SK-N-SH (cell line): ENCODE measurements at regions not wholly inside any gene's neighbourhood (a gene's known extent, or its start where the extent isn't known, plus 50 kb on each side); places are given as distances from the start of the nearest gene placed in this dataset.

Source experiments
- CTCF ChIA-PET: fragments of 300-600, 350-600 bp; formaldehyde crosslinking; extraction: SDS; loops from one replicate; lab custom pipeline; 2021; lab: Yijun Ruan, JAX
- POLR2A ChIA-PET: fragments of 350-600 bp; sonication (Branson Sonifier 250); formaldehyde crosslinking; extraction: SDS; loops from one replicate; lab custom pipeline; 2020; ENCODE audit warnings: antibody characterized with exemption, inconsistent platforms; lab: Yijun Ruan, JAX
- DNase-seq: peaks from one replicate; pipeline ENCODE4 v3.0.0; 2012
- H2AFZ ChIP-seq: fragments of 200-600 bp; sonication (generic); 2 replicates; pipeline ENCODE4 v1.8.1; 2016; ENCODE audit warnings: antibody characterized with exemption, mild to moderate bottlenecking, low read depth
- H3F3A ChIP-seq: fragments of 200-600 bp; sonication (generic); replicated peaks from 2 replicates; pipeline ENCODE3; 2016; ENCODE audit warnings: antibody characterized with exemption, mild to moderate bottlenecking; ENCODE audit not compliant: insufficient read depth
- H3K27ac ChIP-seq, 2 experiments: fragments of 200-500 bp in 1 of 2; fragments of 200-600 bp in 1 of 2; sonication (Bioruptor generic) in 1 of 2; sonication (generic), shearing (Covaris generic) in 1 of 2; 2 replicates each; pipeline versions ENCODE4 v1.5.1 to v1.6.1; 2014 to 2016; ENCODE audit warnings: low read depth in 2 of 2, inconsistent platforms in 1 of 2, low read length in 1 of 2, mild to moderate bottlenecking in 1 of 2, mixed read lengths in 1 of 2
- H3K27me3 ChIP-seq: fragments of 200-600 bp; sonication (generic), shearing (Covaris generic); 2 replicates; pipeline ENCODE4 v1.6.1; 2016; ENCODE audit warnings: mixed run types; ENCODE audit not compliant: insufficient read depth
- H3K36me3 ChIP-seq, 2 experiments: fragments of 200-500 bp in 1 of 2; fragments of 200-600 bp in 1 of 2; sonication (Bioruptor generic) in 1 of 2; sonication (generic) in 1 of 2; replicated peaks in 1 of 2; 2 replicates each; pipeline versions ENCODE3 to v1.5.1; 2014 to 2016; ENCODE audit warnings: low read length in 1 of 2, mild to moderate bottlenecking in 1 of 2; ENCODE audit not compliant: insufficient read depth in 2 of 2, control insufficient read depth in 1 of 2
- H3K4me1 ChIP-seq, 2 experiments: fragments of 200-500 bp in 1 of 2; fragments of 200-600 bp in 1 of 2; sonication (Bioruptor generic) in 1 of 2; sonication (generic), shearing (Covaris generic) in 1 of 2; 2 replicates each; pipeline versions ENCODE4 v1.5.1 to v1.6.1; 2014 to 2016; ENCODE audit warnings: low read depth in 1 of 2, low read length in 1 of 2, mixed run types in 1 of 2; ENCODE audit not compliant: insufficient read depth in 2 of 2, control insufficient read depth in 1 of 2
- H3K4me2 ChIP-seq: fragments of 200-600 bp; sonication (generic), shearing (Covaris generic); 2 replicates; pipeline ENCODE4 v1.6.1; 2017; ENCODE audit warnings: mixed run types
- H3K4me3 ChIP-seq, 2 experiments: fragments of 200-500 bp in 1 of 2; fragments of 200-600 bp in 1 of 2; sonication (Bioruptor generic) in 1 of 2; sonication (generic), shearing (Covaris generic) in 1 of 2; 2 replicates each; pipeline versions ENCODE4 v1.5.1 to v1.8.1; 2014 to 2016; ENCODE audit warnings: low read depth in 2 of 2, inconsistent platforms in 1 of 2, low read length in 1 of 2, mild to moderate bottlenecking in 1 of 2, mixed read lengths in 1 of 2, moderate library complexity in 1 of 2
- H3K79me2 ChIP-seq: fragments of 200-600 bp; sonication (generic); 2 replicates; pipeline ENCODE4 v1.8.1; 2017; ENCODE audit warnings: mild to moderate bottlenecking; ENCODE audit not compliant: insufficient read depth
- H3K9ac ChIP-seq: fragments of 200-600 bp; sonication (generic); 2 replicates; pipeline ENCODE4 v1.6.1; 2017; ENCODE audit warnings: mixed run types
- H3K9me2 ChIP-seq: fragments of 200-600 bp; sonication (generic); 2 replicates; pipeline ENCODE4 v1.6.1; 2017; ENCODE audit warnings: mixed run types
- H3K9me3 ChIP-seq: fragments of 200-600 bp; sonication (generic); 2 replicates; pipeline ENCODE4 v1.6.1; 2017; ENCODE audit warnings: mixed run types, mild to moderate bottlenecking, moderate library complexity
- H4K20me1 ChIP-seq: fragments of 200-600 bp; sonication (generic); 2 replicates; pipeline ENCODE4 v1.6.1; 2017; ENCODE audit warnings: mild to moderate bottlenecking, mixed run types; ENCODE audit not compliant: insufficient read depth
- EP300 ChIP-seq, 2 experiments: IDR thresholded peaks; 2 replicates each; pipeline versions ENCODE4 v1.4.0 to v1.6.1; 2012; ENCODE audit warnings: borderline replicate concordance in 1 of 2, low read depth in 1 of 2, low read length in 1 of 2
- FOSL2 ChIP-seq: IDR thresholded peaks from 2 replicates; pipeline ENCODE4 v1.4.0; 2012; ENCODE audit warnings: low read depth, mild to moderate bottlenecking, moderate library complexity, borderline replicate concordance
- FOXJ3 ChIP-seq: sonication (generic); formaldehyde crosslinking; IDR thresholded peaks from 2 replicates; pipeline ENCODE4 v1.5.1; 2020; ENCODE audit warnings: mild to moderate bottlenecking, missing genetic modification reagents
- FOXM1 ChIP-seq: IDR thresholded peaks from 2 replicates; pipeline ENCODE4 v1.4.0; 2012; ENCODE audit warnings: low read depth, mild to moderate bottlenecking
- GATA2 ChIP-seq: sonication (generic); formaldehyde crosslinking; IDR thresholded peaks from 2 replicates; pipeline ENCODE4 v1.5.0; 2020; ENCODE audit warnings: mild to moderate bottlenecking, missing genetic modification reagents
- JUND ChIP-seq: IDR thresholded peaks from 2 replicates; pipeline ENCODE4 v1.4.0; 2012
- MEF2A ChIP-seq: IDR thresholded peaks from 2 replicates; pipeline ENCODE4 v1.4.0; 2012; ENCODE audit warnings: low read depth, borderline replicate concordance
- PBX3 ChIP-seq: IDR thresholded peaks from 2 replicates; pipeline ENCODE4; 2012
- RCOR1 ChIP-seq: fragments of 150-350 bp; IDR thresholded peaks from 2 replicates; pipeline ENCODE4 v1.6.1; 2017; ENCODE audit warnings: antibody characterized with exemption, low read length
- SIN3A ChIP-seq: IDR thresholded peaks from 2 replicates; pipeline ENCODE4 v1.6.1; 2012; ENCODE audit warnings: low read depth, mild to moderate bottlenecking, low read length, moderate library complexity, borderline replicate concordance
- SMC3 ChIP-seq: IDR thresholded peaks from 2 replicates; pipeline ENCODE4 v1.6.1; 2012; ENCODE audit warnings: low read depth, low read length, improper control_type of control experiment
- TAF1 ChIP-seq: IDR thresholded peaks from 2 replicates; pipeline ENCODE4 v1.6.1; 2012; ENCODE audit warnings: low read depth, mild to moderate bottlenecking, low read length, moderate library complexity, borderline replicate concordance
- TCF12 ChIP-seq: IDR thresholded peaks from 2 replicates; pipeline ENCODE4 v1.4.0; 2012
- TEAD4 ChIP-seq: IDR thresholded peaks from 2 replicates; pipeline ENCODE4 v1.4.0; 2012; ENCODE audit warnings: mild to moderate bottlenecking, borderline replicate concordance; ENCODE audit not compliant: insufficient read depth
- WGBS: methylation state at CpG from one replicate; pipeline ENCODE4 v1.1.6; 2017; ENCODE audit warnings: low lambda C conversion rate; 5-methylcytosine and 5-hydroxymethylcytosine counted together
- TF ChIP-seq, protein P1 (sequence below): fragments of 150-350 bp; IDR thresholded peaks from 2 replicates; pipeline ENCODE4 v1.6.1; 2016; ENCODE audit warnings: mild to moderate bottlenecking, low read depth, low read length
- TF ChIP-seq, protein P2 (sequence below): IDR thresholded peaks from 2 replicates; pipeline ENCODE4 v1.4.0; 2012; ENCODE audit warnings: low read depth, borderline replicate concordance

DNA sequence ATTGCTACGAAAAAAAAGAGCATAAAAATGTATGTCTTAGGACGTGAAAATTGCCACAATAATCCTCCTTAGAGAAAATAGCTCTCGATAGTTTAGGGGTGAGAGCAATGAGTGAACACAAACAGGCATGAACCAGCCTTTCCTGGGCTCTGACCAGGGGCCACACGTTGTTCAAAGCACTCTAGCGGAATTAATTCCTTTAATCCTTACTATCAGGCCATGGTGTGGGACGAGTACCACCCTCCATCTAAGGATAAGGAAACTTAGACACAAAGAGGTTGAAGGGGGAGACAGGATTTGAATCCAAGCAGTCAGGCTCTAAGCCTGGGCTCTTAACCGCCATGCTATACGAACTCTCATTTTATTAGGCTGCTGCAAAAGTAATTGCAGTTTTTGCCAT is 81.9 kb upstream of the CACNA2D3 start:
- no peak overlapping the region for H3K4me3 ChIP-seq
- no peaks in the 10 kb centered on the region for H3K27me3 ChIP-seq
- no peak overlapping the region for H3K27ac ChIP-seq
- H4K20me1 ChIP-seq = no peaks in the 10 kb centered on the region
- H3K9ac ChIP-seq = no peak overlapping the region
- H3F3A ChIP-seq = no peaks in the 10 kb centered on the region
- TF ChIP-seq TEAD4 (no peak), GATA2 (no peak), TAF1 (no peak), SIN3A (no peak), MEF2A (no peak), FOXM1 (no peak), FOSL2 (no peak), PBX3 (no peak), FOXJ3 (no peak), RCOR1 (no peak), TCF12 (no peak), SMC3 (no peak), EP300 (IDR thresholded peaks at IDR 0.05; ENCODE audit: borderline replicate concordance in 1 of 2, low read depth in 1 of 2, low read length in 1 of 2) (no peak), JUND (no peak)
- TF ChIP-seq, protein P1, sequence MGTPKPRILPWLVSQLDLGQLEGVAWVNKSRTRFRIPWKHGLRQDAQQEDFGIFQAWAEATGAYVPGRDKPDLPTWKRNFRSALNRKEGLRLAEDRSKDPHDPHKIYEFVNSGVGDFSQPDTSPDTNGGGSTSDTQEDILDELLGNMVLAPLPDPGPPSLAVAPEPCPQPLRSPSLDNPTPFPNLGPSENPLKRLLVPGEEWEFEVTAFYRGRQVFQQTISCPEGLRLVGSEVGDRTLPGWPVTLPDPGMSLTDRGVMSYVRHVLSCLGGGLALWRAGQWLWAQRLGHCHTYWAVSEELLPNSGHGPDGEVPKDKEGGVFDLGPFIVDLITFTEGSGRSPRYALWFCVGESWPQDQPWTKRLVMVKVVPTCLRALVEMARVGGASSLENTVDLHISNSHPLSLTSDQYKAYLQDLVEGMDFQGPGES = no peak
- TF ChIP-seq, protein P2, sequence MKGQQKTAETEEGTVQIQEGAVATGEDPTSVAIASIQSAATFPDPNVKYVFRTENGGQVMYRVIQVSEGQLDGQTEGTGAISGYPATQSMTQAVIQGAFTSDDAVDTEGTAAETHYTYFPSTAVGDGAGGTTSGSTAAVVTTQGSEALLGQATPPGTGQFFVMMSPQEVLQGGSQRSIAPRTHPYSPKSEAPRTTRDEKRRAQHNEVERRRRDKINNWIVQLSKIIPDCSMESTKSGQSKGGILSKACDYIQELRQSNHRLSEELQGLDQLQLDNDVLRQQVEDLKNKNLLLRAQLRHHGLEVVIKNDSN = no peak
- H2AFZ ChIP-seq = no peak overlapping the region
- no peak overlapping the region for H3K4me2 ChIP-seq
- H3K4me1 ChIP-seq = no peaks in the 10 kb centered on the region; a peak in 1 of 4 replicates
- H3K36me3 ChIP-seq = no peaks in the 10 kb centered on the region
- CTCF ChIA-PET = interaction anchor here (0.6 to 0.7 kb wide), 2 partner anchors 26 to 102 kb away, joined by 3 to 4 read pairs; no protein-coding TSS in a partner anchor
- DNase-seq = no peak
- H3K9me3 ChIP-seq = no peaks in the 10 kb centered on the region
- WGBS = 18% methylated on average over 8 of the region's 8 CpGs
- H3K79me2 ChIP-seq = no peaks in the 10 kb centered on the region
- POLR2A ChIA-PET = no interaction called here
- no peaks in the 10 kb centered on the region for H3K9me2 ChIP-seq

GRCh38 chr3:54038391-54038790 is 84.0 kb upstream of the CACNA2D3 start:
- no peak overlapping the region for H3K27ac ChIP-seq
- H3K4me2 ChIP-seq = no peak overlapping the region
- no peaks in the 10 kb centered on the region; a peak in 1 of 4 replicates for H3K4me1 ChIP-seq
- H3F3A ChIP-seq = no peaks in the 10 kb centered on the region
- no peak for DNase-seq
- H3K9me3 ChIP-seq = no peaks in the 10 kb centered on the region
- no peaks in the 10 kb centered on the region for H3K27me3 ChIP-seq
- WGBS = 20% methylated on average over 4 of the region's 4 CpGs
- no peaks in the 10 kb centered on the region for H3K9me2 ChIP-seq
- TF ChIP-seq TAF1 = no peak
- CTCF ChIA-PET = no interaction called here
- POLR2A ChIA-PET = no interaction called here
- no peaks in the 10 kb centered on the region for H3K79me2 ChIP-seq
- H3K9ac ChIP-seq = no peak overlapping the region
- no peak overlapping the region for H2AFZ ChIP-seq
- H3K36me3 ChIP-seq = no peaks in the 10 kb centered on the region
- no peaks in the 10 kb centered on the region for H4K20me1 ChIP-seq
- H3K4me3 ChIP-seq = no peak overlapping the region
